RWPE2 (cell line): ENCODE measurements at regions not wholly inside any gene's neighbourhood (a gene's known extent, or its start where the extent isn't known, plus 50 kb on each side); places are given as distances from the start of the nearest gene placed in this dataset.

Source experiments
- ATAC-seq: fragments of 200-7000 bp; cut with Tn5 transposase; 3 replicates; pipeline ENCODE4 v1.9.1; 2021; ENCODE audit warnings: low read depth
- DNase-seq: peaks from one replicate; pipeline ENCODE4 v3.0.0-alpha.2; 2020; ENCODE audit warnings: low spot score
- H3K27ac ChIP-seq: fragments of 450-650 bp; 2 replicates; pipeline ENCODE4 v1.5.1; 2017; ENCODE audit warnings: mild to moderate bottlenecking; ENCODE audit not compliant: poor library complexity, severe bottlenecking
- H3K27me3 ChIP-seq: fragments of 250-450 bp; sonication (Bioruptor Pico); 2 replicates; pipeline ENCODE4 v1.5.1; 2021; ENCODE audit warnings: mild to moderate bottlenecking, moderate library complexity; ENCODE audit not compliant: insufficient read depth, poor library complexity, severe bottlenecking
- H3K36me3 ChIP-seq: fragments of 250-450 bp; sonication (Bioruptor Pico); 2 replicates; pipeline ENCODE4 v1.5.1; 2020; ENCODE audit warnings: low read depth, mild to moderate bottlenecking, moderate library complexity
- H3K4me1 ChIP-seq: fragments of 250-450 bp; sonication (Bioruptor Pico); 2 replicates; pipeline ENCODE4 v1.5.1; 2021; ENCODE audit warnings: mild to moderate bottlenecking, moderate library complexity; ENCODE audit not compliant: insufficient read depth, poor library complexity, severe bottlenecking
- H3K4me3 ChIP-seq: fragments of 250-450 bp; sonication (Bioruptor Pico); 2 replicates; pipeline ENCODE4 v1.5.1; 2021; ENCODE audit warnings: mild to moderate bottlenecking, moderate library complexity; ENCODE audit not compliant: severe bottlenecking
- H3K9me3 ChIP-seq: fragments of 250-450 bp; sonication (Bioruptor Pico); 2 replicates; pipeline ENCODE4 v1.5.1; 2021; ENCODE audit warnings: mild to moderate bottlenecking, moderate library complexity; ENCODE audit not compliant: severe bottlenecking
- TF ChIP-seq, protein P1 (sequence below): fragments of 450-650 bp; IDR thresholded peaks from one replicate; pipeline ENCODE4 v1.5.1; 2017; ENCODE audit warnings: mild to moderate bottlenecking, moderate library complexity; ENCODE audit not compliant: poor library complexity, severe bottlenecking

GRCh38 chr10:118537623-118538022 is 57.8 kb downstream of the PRLHR start:
- H3K4me1 ChIP-seq: no peaks in the 10 kb centered on the region
- no peak overlapping the region for H3K4me3 ChIP-seq
- H3K36me3 ChIP-seq: no peaks in the 10 kb centered on the region
- DNase-seq (no peak), ATAC-seq (no peak)
- no peaks in the 10 kb centered on the region for H3K27me3 ChIP-seq
- H3K27ac ChIP-seq: no peak overlapping the region
- H3K9me3 ChIP-seq: peaks cover 2% of the 10 kb centered on the region
- TF ChIP-seq, protein P1, sequence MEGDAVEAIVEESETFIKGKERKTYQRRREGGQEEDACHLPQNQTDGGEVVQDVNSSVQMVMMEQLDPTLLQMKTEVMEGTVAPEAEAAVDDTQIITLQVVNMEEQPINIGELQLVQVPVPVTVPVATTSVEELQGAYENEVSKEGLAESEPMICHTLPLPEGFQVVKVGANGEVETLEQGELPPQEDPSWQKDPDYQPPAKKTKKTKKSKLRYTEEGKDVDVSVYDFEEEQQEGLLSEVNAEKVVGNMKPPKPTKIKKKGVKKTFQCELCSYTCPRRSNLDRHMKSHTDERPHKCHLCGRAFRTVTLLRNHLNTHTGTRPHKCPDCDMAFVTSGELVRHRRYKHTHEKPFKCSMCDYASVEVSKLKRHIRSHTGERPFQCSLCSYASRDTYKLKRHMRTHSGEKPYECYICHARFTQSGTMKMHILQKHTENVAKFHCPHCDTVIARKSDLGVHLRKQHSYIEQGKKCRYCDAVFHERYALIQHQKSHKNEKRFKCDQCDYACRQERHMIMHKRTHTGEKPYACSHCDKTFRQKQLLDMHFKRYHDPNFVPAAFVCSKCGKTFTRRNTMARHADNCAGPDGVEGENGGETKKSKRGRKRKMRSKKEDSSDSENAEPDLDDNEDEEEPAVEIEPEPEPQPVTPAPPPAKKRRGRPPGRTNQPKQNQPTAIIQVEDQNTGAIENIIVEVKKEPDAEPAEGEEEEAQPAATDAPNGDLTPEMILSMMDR: no peak

DNA sequence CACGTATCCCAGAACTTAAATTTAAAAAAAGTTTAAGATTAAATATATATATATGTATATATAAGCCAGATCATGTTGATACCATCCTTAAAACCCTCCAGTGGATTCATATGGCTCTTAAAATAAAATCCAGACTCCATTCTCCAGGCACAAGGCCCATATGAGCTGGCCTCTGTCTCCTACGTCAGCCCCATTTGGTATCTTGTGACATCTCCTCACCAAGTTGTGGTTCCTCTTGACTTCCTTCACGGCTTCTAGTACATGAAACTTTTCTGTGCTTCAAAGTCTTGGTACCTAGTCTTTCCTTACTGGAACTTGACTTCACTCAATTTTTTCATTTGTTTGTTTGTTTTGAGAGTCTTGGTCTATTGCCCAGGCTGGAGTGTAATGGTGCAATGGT is 61.3 kb downstream of the PRLHR start:
- no peaks in the 10 kb centered on the region for H3K36me3 ChIP-seq
- H3K4me3 ChIP-seq: no peak overlapping the region
- H3K27me3 ChIP-seq: no peaks in the 10 kb centered on the region

GRCh38 chr10:118531105-118531852 is 64.2 kb downstream of the PRLHR start:
- no peak overlapping the region for H3K4me3 ChIP-seq
- no peaks in the 10 kb centered on the region for H3K27me3 ChIP-seq
- ATAC-seq (no peak; the same call in 2 of the 3 replicates), DNase-seq (no peak)
- H3K9me3 ChIP-seq: no peaks in the 10 kb centered on the region
- no peaks in the 10 kb centered on the region for H3K4me1 ChIP-seq
- no peak overlapping the region for H3K27ac ChIP-seq
- no peaks in the 10 kb centered on the region for H3K36me3 ChIP-seq
- TF ChIP-seq, protein P1: no peak

More for the DNA sequence above, 61.3 kb downstream of the PRLHR start:
- ATAC-seq: no peak
- Histone ChIP-seq H3K9me3 (peaks cover 2% of the 10 kb centered on the region), H3K27ac (no peak overlapping the region), H3K4me1 (no peaks in the 10 kb centered on the region)
- no peak for DNase-seq
- TF ChIP-seq, protein P1: no peak

- Histone ChIP-seq H3K4me3 (no peak overlapping the region), H3K36me3 (no peaks in the 10 kb centered on the region), H3K27ac (no peak overlapping the region), H3K27me3 (no peaks in the 10 kb centered on the region), H3K9me3 (no peaks in the 10 kb centered on the region), H3K4me1 (peaks cover 8% of the 10 kb centered on the region)
- TF ChIP-seq, protein P1: no peak
- ATAC-seq (no peak), DNase-seq (no peak)
Observed at GRCh38 chr10:118528426-118528825, 67.0 kb downstream of the PRLHR start.

DNA sequence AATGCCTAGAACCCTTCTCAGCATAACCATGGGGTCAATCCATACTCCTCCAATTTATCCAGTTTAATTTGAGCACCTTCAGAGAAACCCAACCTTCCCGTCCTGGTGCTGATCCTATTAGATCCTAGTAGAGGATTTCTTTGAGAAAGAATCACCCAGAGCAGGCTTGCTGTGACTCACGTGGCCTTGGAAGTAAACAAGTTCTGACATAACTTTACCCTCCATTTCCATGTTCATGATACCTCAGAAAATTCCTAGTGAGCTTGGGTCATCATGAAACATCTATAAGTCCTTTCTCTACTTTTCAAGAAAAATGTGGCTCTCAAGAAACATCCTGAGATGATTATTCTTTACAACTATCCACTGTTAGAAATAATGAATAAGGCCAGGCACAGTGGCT is 71.7 kb downstream of the PRLHR start:
- H3K27ac ChIP-seq: peak overlapping the region; percentile 99
- ATAC-seq (peak; percentile 62), DNase-seq (no peak)
- no peaks in the 10 kb centered on the region for H3K9me3 ChIP-seq
- TF ChIP-seq, protein P1: no peak
- peaks cover 19% of the 10 kb centered on the region for H3K4me1 ChIP-seq
- no peaks in the 10 kb centered on the region for H3K27me3 ChIP-seq
- H3K4me3 ChIP-seq: no peak overlapping the region
- H3K36me3 ChIP-seq: no peaks in the 10 kb centered on the region
